ENCODE measurements at regions not wholly inside any gene's neighbourhood (a gene's known extent, or its start where the extent isn't known, plus 50 kb on each side); places are given as distances from the start of the nearest gene placed in this dataset.

DNA sequence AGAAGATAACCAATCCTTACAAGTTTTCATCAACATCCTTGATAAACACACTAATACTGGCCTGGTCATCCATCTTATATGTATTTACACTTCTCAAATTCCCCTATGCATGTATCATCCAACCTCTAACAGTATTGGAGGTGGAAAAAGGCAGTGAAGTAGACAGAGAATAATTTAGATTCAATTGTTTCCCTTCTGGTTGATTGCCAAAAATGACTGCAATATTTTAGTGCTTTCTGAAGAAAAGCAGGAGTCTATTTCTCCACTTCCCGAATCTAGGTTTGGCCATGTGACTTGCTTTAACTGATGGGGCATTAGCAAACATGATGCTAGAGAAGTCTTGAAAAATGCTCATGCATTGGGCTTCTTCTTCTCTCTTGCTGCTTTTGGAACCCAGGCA, 78.3 kb upstream of the METAP2 start:
- H3K9me3 ChIP-seq: peaks cover 0 to 16% (median 15%) of the 10 kb centered on the region in 8 donors
- H3K4me3 ChIP-seq: no peak overlapping the region
- TF ChIP-seq POLR2A (IDR thresholded peaks at IDR 0.05): no peak
- no peak for DNase-seq
- no peak overlapping the region for H3K27ac ChIP-seq
- H3K4me1 ChIP-seq: no peaks in the 10 kb centered on the region
- WGBS, 5 donors: 9 to 50% (median 33%) methylated on average over 1 of the region's 1 CpG
- no peaks in the 10 kb centered on the region for H3K36me3 ChIP-seq
- H3K27me3 ChIP-seq (replicated peaks in 1 of 7): no peaks in the 10 kb centered on the region
- intact Hi-C loops (cut with DNase I; ENCODE audit: low total_unique reads): no loop called here

- Histone ChIP-seq H3K9me3 (peaks cover 0 to 16% (median 15%) of the 10 kb centered on the region in 8 donors), H3K27ac (no peak overlapping the region), H3K27me3 (replicated peaks in 1 of 7) (peaks cover 0 to under 1% (median 0%) of the 10 kb centered on the region in 7 donors), H3K36me3 (no peaks in the 10 kb centered on the region), H3K4me1 (no peaks in the 10 kb centered on the region), H3K4me3 (no peak overlapping the region)
- TF ChIP-seq CTCF (IDR thresholded peaks at IDR 0.05 in 8 of 11, conservative IDR thresholded peaks at IDR 0.05 in 3 of 11) (no peak), POLR2A (IDR thresholded peaks at IDR 0.05) (no peak), POLR2AphosphoS5 (IDR thresholded peaks at IDR 0.05) (no peak)
- intact Hi-C loops (cut with DNase I; ENCODE audit: low total_unique reads): no loop called here
- 56 to 71% (median 61%) methylated on average over 4 of the region's 4 CpGs for WGBS, 5 donors
- no peak for DNase-seq
Measured at GRCh38 chr12:95396849-95397468, 77.0 kb upstream of the METAP2 start.

DNA sequence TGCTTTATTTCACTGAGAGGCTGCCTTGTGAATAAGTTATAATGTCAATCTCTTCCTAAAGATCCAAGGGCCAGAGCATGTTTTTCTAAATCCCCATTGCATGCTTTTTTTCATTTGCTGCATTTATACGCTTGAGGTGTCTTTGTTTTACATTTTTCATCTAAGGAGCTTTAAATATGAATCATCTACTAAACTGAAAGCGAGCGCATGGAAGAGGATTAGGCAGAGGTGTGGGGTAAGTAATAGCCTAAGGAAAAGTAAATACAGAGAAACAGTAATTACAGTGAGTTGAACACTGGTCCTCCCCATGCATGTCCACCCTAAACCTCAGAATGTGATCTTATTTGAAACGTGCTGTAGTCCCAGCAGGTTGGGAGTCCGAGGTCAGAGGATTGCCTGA, 76.4 kb upstream of the METAP2 start:
- WGBS, 5 donors: 63 to 79% (median 74%) methylated on average over 5 of the region's 5 CpGs

DNA sequence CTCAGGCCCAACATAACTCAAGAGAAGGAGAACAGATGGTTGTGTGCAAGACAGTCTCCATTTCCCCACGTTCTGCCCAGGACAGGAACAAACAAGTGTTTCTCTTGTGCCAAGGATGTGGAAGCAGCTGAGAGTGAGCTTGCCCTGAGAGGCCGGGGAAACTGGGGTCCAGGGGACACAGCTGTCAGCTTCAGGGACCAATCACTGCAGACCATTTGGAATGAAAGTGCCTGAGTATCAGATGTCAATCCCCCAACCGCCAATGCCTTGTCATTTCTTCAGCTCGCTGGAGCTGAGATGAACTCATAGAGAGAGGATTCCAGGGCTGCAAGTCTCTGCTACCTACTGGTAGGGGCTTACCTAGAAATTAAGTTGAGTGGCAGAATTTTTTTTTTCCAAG, 71.9 kb upstream of the METAP2 start:
- 59 to 67% (median 64%) methylated on average over 3 to 4 of the region's 4 CpGs for WGBS, 5 donors
- Histone ChIP-seq H3K4me1 (no peaks in the 10 kb centered on the region), H3K27ac (no peak overlapping the region), H3K27me3 (replicated peaks in 1 of 7) (peaks cover 0 to 6% (median 0%) of the 10 kb centered on the region in 7 donors), H3K36me3 (no peaks in the 10 kb centered on the region), H3K4me3 (no peak overlapping the region), H3K9me3 (no peaks in the 10 kb centered on the region)
- TF ChIP-seq CTCF (IDR thresholded peaks at IDR 0.05 in 8 of 11, conservative IDR thresholded peaks at IDR 0.05 in 3 of 11) (no peak), POLR2A (IDR thresholded peaks at IDR 0.05) (no peak), POLR2AphosphoS5 (IDR thresholded peaks at IDR 0.05) (no peak)
- intact Hi-C loops (cut with DNase I; ENCODE audit: low total_unique reads): no loop called here
- DNase-seq: no peak

More for the DNA sequence above, 76.4 kb upstream of the METAP2 start:
- H3K4me3 ChIP-seq: no peak overlapping the region
- DNase-seq: no peak
- TF ChIP-seq POLR2A (IDR thresholded peaks at IDR 0.05) (no peak), CTCF (IDR thresholded peaks at IDR 0.05 in 8 of 11, conservative IDR thresholded peaks at IDR 0.05 in 3 of 11) (no peak), POLR2AphosphoS5 (IDR thresholded peaks at IDR 0.05) (no peak)
- no peaks in the 10 kb centered on the region for H3K4me1 ChIP-seq
- intact Hi-C loops (cut with DNase I; ENCODE audit: low total_unique reads): no loop called here
- H3K27ac ChIP-seq: no peak overlapping the region
- peaks cover 0 to 6% (median 0%) of the 10 kb centered on the region in 7 donors for H3K27me3 ChIP-seq (replicated peaks in 1 of 7)
- peaks cover 0 to 16% (median 14%) of the 10 kb centered on the region in 8 donors for H3K9me3 ChIP-seq
- H3K36me3 ChIP-seq: no peaks in the 10 kb centered on the region

Measured in spleen (tissue), 11 donors.